CD4-positive, alpha-beta T cell (primary cell): ENCODE measurements at regions not wholly inside any gene's neighbourhood (a gene's known extent, or its start where the extent isn't known, plus 50 kb on each side); places are given as distances from the start of the nearest gene placed in this dataset.

Experiments
- ATAC-seq: fragments of 200-7000 bp; cut with Tn5 transposase; one replicate; pipeline ENCODE4 v1.10.0; 2022; ENCODE audit warnings: mild to moderate bottlenecking; ENCODE audit not compliant: poor library complexity
- CTCF ChIA-PET: fragments of 350-600 bp; sonication (Branson Sonifier 250); formaldehyde crosslinking; loops from one replicate; lab custom pipeline; 2021; ENCODE audit warnings: antibody characterized with exemption, inconsistent platforms; lab: Charles Lee
- POLR2A ChIA-PET: fragments of 350-600 bp; sonication (Branson Sonifier 250); formaldehyde crosslinking; loops from one replicate; lab custom pipeline; 2021; ENCODE audit warnings: antibody characterized with exemption, inconsistent platforms; lab: Charles Lee
- DNase-seq, 14 experiments: peaks; one replicate each; pipeline ENCODE4 v3.0.0-alpha.2; 2013 to 2020; ENCODE audit warnings: mixed read lengths in 2 of 14
- H3K27ac ChIP-seq, 2 donors: one replicate each; pipeline versions ENCODE4 v1.5.1 to v1.7.0; 2013; ENCODE audit warnings: low read length in 2 of 2, low read depth in 1 of 2, mild to moderate bottlenecking in 1 of 2
- H3K27me3 ChIP-seq, 2 experiments: 1 replicate in 1 of 2; 2 replicates in 1 of 2; pipeline versions ENCODE4 v1.6.1 to v1.7.0; 2013; ENCODE audit warnings: low read length in 2 of 2, control low read depth in 1 of 2, mild to moderate bottlenecking in 1 of 2, moderate library complexity in 1 of 2; ENCODE audit not compliant: insufficient read depth in 2 of 2, control insufficient read depth in 1 of 2
- H3K36me3 ChIP-seq: one replicate; pipeline ENCODE4 v1.6.1; 2013; ENCODE audit warnings: low read length, control low read depth; ENCODE audit not compliant: insufficient read depth
- H3K4me1 ChIP-seq: one replicate; pipeline ENCODE4 v1.6.1; 2013; ENCODE audit warnings: low read length, control low read depth; ENCODE audit not compliant: insufficient read depth
- H3K4me3 ChIP-seq: one replicate; pipeline ENCODE4 v1.5.1; 2013; ENCODE audit warnings: mild to moderate bottlenecking, low read length, moderate library complexity
- H3K9me3 ChIP-seq, 2 experiments: 1 replicate in 1 of 2; 2 replicates in 1 of 2; pipeline versions ENCODE4 v1.6.1 to v1.7.0; 2013; ENCODE audit warnings: low read length in 2 of 2, mild to moderate bottlenecking in 2 of 2, control low read depth in 1 of 2, moderate library complexity in 1 of 2; ENCODE audit not compliant: control insufficient read depth in 1 of 2, insufficient read depth in 1 of 2
- H3K27ac Mint-ChIP-seq: one replicate; pipeline ENCODE4 v1.8.0; 2020; ENCODE audit warnings: mixed read lengths
- H3K27me3 Mint-ChIP-seq: one replicate; pipeline ENCODE4 v1.8.0; 2021; ENCODE audit warnings: mixed read lengths
- H3K36me3 Mint-ChIP-seq: one replicate; pipeline ENCODE4 v1.8.0; 2021; ENCODE audit warnings: low read depth, mixed read lengths
- H3K4me1 Mint-ChIP-seq: one replicate; pipeline ENCODE4 v1.8.0; 2021; ENCODE audit warnings: low read depth, mixed read lengths
- H3K4me3 Mint-ChIP-seq: one replicate; pipeline ENCODE4 v1.8.0; 2020; ENCODE audit warnings: mild to moderate bottlenecking, mixed read lengths
- H3K9me3 Mint-ChIP-seq: one replicate; pipeline ENCODE4 v1.8.0; 2020; ENCODE audit warnings: mixed read lengths
- CTCF ChIP-seq: fragments of 200-600 bp; IDR thresholded peaks from one replicate; pipeline ENCODE4 v1.8.0; 2022; ENCODE audit warnings: antibody characterized with exemption, mild to moderate bottlenecking
- intact Hi-C, 2 experiments: fragments of 100-400 bp; cut with DNase I in 1 of 2; cut with micrococcal nuclease in 1 of 2; formaldehyde crosslinking; loops; one replicate each; pipeline versions ENCODE4 v1.15.1 to v1.9.0; 2023 to 2025; cut with DNase I, micrococcal nuclease

- H3K4me3 ChIP-seq: no peak overlapping the region
- intact Hi-C loops: no loop called here
- ChIA-PET CTCF (no interaction called here), POLR2A (no interaction called here)
- no peaks in the 10 kb centered on the region for H3K27me3 Mint-ChIP-seq
- no peaks in the 10 kb centered on the region for H3K4me1 ChIP-seq
- DNase-seq (peak in 4 of 14 experiments; percentile 0 to 17 (median 2)), ATAC-seq (no peak)
- no peaks in the 10 kb centered on the region for H3K4me1 Mint-ChIP-seq
- H3K27ac ChIP-seq: no peak overlapping the region
- peaks cover 27 to 100% of the 10 kb centered on the region in 2 experiments for H3K9me3 ChIP-seq
- H3K27ac Mint-ChIP-seq: no peak overlapping the region
- no peak for TF ChIP-seq CTCF
- no peak overlapping the region for H3K4me3 Mint-ChIP-seq
- H3K27me3 ChIP-seq: no peaks in the 10 kb centered on the region
- H3K9me3 Mint-ChIP-seq: no peaks in the 10 kb centered on the region
- peaks cover 5% of the 10 kb centered on the region for H3K36me3 Mint-ChIP-seq
- H3K36me3 ChIP-seq: no peaks in the 10 kb centered on the region
Measured at GRCh38 chr12:34394211-34395055, 372.1 kb downstream of the ALG10 start.

GRCh38 chr12:34395056-34396005, 373.0 kb downstream of the ALG10 start:
- H3K9me3 ChIP-seq: peaks cover 23 to 100% of the 10 kb centered on the region in 2 experiments
- TF ChIP-seq CTCF: no peak
- H3K27me3 ChIP-seq: no peaks in the 10 kb centered on the region
- no peak for ATAC-seq
- no peak overlapping the region for H3K27ac ChIP-seq
- intact Hi-C loops: no loop called here
- no peaks in the 10 kb centered on the region for H3K4me1 Mint-ChIP-seq
- POLR2A ChIA-PET: no interaction called here
- no peak overlapping the region for H3K4me3 Mint-ChIP-seq
- DNase-seq: peak in 2 of 14 experiments; percentile 1 to 19
- CTCF ChIA-PET: no interaction called here
- no peaks in the 10 kb centered on the region for H3K9me3 Mint-ChIP-seq
- H3K4me1 ChIP-seq: no peaks in the 10 kb centered on the region
- peaks cover 5% of the 10 kb centered on the region for H3K36me3 Mint-ChIP-seq
- no peak overlapping the region for H3K27ac Mint-ChIP-seq
- no peak overlapping the region for H3K4me3 ChIP-seq
- H3K27me3 Mint-ChIP-seq: no peaks in the 10 kb centered on the region
- no peaks in the 10 kb centered on the region for H3K36me3 ChIP-seq

GRCh38 chr12:34396006-34396860, 373.9 kb downstream of the ALG10 start:
- Histone ChIP-seq H3K9me3 (peaks cover 23 to 100% of the 10 kb centered on the region in 2 experiments), H3K27me3 (no peaks in the 10 kb centered on the region), H3K36me3 (no peaks in the 10 kb centered on the region), H3K4me3 (no peak overlapping the region), H3K27ac (no peak overlapping the region), H3K4me1 (no peaks in the 10 kb centered on the region)
- DNase-seq (peak in 5 of 14 experiments; percentile 0 to 25 (median 1)), ATAC-seq (no peak)
- Mint-ChIP-seq H3K27ac (no peak overlapping the region), H3K4me1 (no peaks in the 10 kb centered on the region), H3K9me3 (no peaks in the 10 kb centered on the region), H3K36me3 (peaks cover 5% of the 10 kb centered on the region), H3K27me3 (no peaks in the 10 kb centered on the region), H3K4me3 (no peak overlapping the region)
- TF ChIP-seq CTCF: no peak
- ChIA-PET POLR2A (no interaction called here), CTCF (no interaction called here)
- intact Hi-C loops: no loop called here
